ENCODE measurements at regions not wholly inside any gene's neighbourhood (a gene's known extent, or its start where the extent isn't known, plus 50 kb on each side); places are given as distances from the start of the nearest gene placed in this dataset.

DNA sequence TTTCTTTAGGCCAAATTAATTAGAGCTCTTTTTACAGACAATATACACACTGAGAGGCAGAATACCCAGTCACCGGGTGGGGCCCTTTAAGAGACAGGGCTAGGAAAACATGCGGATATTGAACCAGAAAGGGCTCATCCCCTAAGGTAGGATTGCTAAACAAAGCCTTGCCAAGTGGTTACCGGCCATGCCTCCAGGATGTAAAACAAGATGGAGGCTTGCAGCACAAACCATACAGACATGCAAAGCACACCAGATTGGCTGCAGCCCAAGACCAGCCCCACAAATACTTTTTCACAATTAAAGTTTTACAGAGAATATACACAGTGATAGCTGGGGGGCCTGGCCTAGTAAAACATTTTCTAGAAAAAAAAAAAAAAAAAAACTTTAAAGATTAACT, 210.0 kb downstream of the KLHL4 start:
- DNase-seq = no peak

DNA sequence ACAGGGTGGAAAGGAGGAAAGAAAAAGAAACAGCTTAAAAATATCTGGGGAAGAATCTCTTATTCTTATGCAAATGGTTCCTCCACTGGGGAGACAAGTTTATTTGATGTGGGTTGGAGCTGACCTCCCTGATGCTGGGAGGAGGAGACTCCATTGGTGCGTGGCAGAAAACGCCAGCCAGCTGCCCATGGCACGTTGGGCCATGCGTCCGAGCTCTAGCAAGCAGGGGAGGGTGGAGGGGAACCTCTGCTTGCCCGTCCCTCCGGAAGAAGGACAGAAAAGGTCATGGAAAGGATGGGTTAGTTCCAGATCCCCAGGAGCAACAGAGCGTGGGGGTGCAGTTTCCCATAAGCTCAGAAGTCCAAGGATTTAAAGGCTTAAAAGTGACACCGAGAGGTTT, 210.4 kb downstream of the KLHL4 start:
- DNase-seq = no peak

DNA sequence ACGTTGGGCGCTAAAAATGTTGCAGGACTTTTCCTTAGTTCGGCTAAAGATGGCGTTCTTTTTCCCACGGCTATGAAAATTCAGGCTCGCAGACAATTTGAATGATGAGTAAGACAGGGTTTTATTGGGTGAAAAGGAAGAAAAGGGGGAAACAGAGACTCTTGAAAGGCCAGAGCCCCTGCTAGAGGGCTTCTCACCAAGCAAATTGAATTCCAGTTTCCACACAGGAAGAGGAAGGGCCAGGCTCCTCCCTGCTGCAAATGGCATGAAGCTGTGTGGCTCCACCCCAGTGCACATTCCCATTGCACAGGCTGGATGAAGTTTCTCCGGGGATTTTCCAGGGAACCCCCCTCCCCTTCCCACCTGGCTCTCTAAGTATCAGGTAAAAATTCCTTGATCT, 210.9 kb downstream of the KLHL4 start:
- DNase-seq = no peak

DNA sequence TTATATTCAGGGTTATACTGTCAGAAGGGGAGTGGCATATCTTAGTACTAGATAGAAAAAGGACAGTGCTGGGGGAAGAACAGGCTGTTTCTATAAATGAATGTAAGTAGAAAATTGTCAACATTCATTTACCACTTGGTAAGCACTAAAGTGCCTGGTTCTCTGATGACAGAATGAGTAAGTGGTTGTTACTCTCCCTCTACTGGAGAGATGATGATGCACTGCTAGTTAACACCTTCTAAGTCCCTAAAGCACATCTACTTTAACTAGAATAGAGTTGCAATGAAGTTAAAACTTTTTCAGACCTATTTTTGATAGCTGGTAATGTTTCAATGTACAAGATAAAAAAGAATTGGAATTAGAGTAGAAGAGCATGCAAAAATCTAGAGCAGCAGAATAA, 214.5 kb downstream of the KLHL4 start:
- DNase-seq = no peak

DNA sequence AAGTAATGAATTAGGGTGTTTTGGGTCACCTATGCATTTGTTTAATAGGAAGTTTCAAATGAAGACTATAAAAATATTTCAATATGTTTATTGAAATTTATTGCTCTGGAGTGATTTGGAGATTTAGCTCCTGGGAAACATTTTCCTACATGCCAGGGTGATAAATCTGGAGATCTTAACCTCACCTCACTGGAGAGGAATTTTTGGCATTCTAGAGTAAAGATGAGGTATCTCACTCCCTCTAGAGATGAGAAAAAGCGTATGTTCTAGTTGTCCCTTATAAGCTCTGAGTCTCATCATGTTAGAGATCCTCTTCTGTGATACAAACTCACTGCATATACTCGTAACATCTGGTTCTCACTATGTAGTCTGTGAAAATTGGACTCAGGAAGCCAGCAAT, 219.0 kb downstream of the KLHL4 start:
- DNase-seq = no peak

DNA sequence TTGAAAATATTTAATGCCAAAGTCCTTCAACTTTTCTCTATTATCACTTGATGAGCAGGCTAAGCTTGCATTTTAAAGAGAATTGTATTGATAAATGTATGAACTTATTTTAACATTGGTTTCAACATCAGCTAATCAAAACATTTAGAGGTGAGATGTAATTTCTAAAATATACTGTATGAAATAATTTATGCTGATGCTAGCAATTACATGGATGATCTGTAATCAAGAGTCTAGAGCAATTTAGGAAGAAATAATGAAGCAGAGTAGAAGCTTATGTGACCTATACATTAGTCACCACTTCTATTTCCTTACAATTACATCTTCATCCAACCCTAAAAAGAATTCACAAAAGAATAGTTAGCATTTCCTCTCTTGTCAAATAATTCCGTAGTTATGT, 226.8 kb downstream of the KLHL4 start:
- DNase-seq = no peak

DNA sequence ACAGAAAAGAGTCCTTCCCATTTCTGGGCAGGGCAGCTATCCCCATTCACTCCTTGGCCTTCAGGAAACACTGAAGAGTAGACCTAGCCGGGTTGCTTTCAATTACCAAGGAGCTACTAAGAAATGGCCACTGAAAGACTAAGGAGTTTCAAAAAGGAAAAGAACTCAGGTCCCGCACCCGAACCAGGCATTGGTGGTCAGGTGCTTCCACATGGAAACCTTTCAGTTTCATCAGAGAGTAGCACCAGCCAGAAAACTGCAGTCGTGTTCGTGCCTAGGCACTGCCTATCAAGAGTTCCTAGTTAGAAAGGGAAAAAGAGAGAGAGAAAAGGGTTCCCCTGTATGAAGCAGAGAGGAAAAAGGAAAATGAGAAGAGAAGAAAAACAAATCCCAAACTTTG, 237.9 kb downstream of the KLHL4 start:
- no peak for DNase-seq

DNA sequence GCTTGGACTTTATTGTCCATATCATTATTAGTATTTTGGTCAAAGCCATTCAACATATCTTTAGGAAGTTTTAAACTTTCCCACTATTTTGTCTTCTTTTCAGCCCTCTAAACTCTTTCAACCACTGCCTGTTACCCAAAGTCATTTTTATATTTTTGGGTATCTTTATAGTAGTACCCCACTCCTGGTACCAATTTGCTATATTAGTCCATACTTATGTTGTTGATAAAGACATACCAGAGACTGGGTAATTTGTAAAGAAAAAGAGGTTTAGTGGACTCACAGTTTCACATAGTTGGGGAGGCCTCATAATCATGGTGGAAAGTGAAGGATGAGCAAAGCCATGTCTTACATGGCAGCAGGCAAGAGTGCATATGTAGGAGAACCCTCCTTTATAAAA, 271.4 kb downstream of the KLHL4 start:
- no peak for DNase-seq

DNA sequence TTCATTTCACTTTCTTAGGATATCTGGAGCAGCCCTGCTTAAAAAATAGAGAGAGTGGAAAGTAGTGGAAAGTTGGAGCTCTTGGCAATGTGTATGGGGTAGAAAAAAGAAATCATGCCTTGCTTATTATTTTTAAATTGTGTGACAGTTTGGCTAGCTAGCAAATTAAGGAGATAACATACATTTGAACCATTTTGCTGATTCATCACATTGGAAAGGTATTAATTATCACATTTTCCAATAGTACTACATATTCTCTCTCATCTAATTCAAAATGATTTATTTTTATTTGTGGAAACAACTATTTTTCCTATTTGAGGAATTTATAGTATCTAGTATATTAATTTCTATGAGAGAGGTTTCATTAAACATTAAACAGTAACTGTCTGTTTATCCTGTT, 280.4 kb downstream of the KLHL4 start:
- no peak for DNase-seq

DNA sequence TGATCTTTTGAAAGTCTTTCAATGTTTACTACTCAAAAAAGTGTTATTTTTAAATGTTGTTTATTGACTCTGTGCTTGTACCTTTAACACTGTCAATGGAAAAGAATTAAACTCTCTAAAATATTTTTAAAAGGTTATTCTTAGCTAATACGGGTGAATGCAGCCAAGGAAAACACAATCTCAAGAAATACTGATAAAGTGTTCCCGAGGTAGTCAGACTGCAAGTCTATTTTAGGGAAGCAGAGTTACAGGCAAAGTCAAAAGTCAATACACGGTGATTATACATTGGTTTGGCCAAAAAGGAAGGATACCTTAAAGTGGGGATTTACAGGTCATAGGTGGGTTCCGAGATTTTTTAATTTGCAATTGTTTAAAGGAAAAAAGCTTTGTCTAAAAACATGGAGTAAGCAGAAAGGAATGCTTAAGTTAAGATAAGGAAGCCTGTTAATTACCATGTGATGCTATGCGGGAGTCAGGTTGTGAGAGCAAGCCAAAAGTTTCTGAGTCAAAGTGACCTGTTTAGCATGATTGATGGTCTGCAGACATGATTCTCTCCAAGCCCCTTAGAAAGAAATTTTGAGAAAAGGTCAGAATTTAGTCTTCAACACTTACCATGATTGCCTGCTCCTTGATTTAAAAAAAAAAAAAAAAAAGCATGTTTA, 288.4 kb downstream of the KLHL4 start:
- DNase-seq = no peak

DNA sequence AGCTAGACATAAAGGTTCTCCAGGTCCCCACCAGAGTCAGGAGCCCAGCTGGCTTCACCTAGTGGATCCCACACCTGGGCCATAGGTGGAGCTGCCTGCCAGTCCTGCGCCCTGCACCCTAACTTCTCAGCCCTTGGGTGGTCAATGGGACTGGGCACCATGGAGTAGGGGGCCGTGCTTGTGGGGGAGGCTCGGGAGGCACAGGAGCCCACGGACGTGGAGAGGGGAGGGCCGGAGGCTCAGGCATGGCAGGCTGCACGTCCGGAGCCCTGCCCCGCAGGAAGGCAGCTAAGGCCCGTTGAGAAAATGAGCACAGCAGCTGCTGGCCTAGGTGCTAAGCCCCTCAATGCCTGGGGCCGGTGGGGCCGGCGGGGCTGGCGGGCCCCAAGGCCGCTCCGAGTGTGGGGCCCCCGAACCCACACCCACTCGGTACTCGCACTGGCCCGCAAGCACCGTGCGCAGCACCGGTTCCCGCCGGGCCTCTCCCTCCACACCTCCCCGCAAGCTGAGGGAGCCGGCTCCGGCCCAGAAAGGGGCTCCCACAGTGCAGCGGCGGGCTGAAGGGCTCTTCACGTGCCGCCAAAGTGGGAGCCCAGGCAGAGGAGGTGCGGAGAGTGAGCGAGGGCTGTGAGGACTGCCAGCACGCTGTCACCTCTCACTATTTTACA, 291.1 kb downstream of the KLHL4 start:
- peak; percentile 25 for DNase-seq

DNA sequence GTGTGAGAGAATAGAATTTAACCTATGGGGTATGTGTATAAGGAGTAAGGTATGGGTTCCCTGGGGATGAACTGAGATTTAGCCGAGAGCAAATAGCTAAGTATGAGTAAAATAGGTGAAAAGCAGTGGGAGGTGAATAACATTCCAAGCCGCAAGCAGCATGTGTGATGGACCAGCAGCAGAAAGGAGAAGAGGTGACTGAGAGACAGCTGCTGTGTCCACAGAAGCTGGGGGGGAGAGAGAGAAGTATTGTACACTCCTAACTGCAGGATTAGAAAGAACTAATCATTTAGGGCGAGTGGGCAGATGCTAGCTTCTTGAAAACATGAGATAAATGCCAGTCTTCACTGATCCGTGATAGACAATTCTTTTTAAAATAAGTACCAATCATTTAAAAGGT, 296.0 kb downstream of the KLHL4 start:
- DNase-seq = no peak

DNA sequence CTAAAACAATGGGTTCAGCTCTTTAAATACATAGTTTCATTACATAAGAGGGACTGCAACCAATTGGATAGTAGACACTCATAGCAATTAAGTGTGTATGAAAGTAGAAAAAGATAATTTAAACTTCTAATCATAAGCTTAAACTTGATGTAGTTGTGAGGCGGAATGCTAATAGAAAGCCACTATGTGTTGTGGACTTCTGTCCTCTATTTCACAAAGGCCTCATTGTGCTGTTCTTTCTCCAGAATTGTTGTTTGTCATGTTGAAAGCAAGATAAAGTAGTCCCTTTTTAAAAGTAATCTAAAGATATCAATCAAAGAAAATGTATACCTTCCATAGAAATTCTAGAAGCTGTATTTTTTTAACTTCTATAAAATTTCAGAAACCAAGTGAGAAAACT, 329.4 kb downstream of the KLHL4 start:
- no peak for DNase-seq

DNA sequence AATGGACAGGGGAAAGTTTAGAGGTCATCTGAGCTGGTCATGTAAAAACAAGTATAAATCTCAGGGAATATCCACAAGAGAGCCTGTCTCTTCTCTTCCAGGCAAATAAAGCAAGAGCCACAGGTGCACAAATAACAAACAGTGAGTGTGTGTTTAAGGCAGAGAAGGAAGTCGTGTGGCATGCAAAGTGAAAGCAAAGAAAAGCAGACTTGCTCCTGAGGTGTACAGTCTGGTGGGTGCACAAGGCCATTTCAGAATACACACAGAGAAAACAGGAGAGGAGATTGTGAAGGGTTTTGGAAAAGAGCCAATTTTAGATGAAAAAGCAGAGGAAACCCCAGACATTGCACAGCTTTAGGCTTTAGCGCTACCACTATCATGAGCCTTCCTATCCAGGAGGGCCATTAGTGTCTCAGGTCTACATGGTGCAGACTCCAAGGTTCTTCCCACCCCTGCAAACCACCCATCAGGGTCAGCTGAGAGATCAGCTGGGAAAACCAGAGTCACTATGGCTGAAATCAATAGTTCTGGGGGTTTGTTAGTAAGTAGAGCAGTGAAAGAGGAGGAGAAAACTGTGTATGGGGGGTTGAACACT, 355.8 kb downstream of the KLHL4 start:
- no peak for DNase-seq

DNA sequence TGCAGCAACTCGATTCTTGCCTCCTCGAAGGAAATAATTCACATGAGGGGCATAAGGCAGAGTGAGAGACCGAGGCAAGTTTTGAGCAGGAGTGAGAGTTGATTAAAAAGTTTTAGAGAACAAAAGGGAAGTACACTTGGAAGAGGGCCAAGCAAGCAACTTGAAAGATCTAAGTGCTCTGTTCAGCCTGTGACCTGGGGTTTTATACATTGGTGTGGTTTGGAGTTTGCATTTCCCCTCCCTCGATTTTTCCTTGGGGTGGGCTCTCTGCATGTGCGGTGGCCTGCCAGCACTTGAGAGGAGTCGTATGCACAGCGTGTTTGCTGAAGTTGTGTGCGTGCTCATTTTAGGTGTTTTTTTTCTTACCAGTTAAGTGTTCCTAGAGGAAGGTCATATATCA, 356.4 kb downstream of the KLHL4 start:
- DNase-seq = no peak

DNA sequence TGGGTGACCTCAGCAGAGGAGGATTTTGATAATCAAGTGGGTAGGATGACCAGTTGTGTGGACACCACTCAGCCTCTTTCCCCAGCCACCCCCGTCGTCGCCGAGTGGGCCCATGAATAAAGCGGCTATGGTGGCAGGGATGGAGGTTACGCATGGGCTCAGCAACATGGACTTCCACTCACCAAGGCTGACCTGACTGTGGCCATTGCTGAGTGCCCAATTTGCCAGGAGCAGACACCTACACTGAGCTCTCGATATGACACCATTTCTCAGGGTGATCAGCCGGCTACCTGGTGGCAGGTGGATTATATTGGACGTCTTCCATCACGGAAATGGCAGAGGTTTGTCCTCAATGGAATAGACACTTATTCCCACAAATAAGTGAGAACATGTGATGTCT, 361.3 kb downstream of the KLHL4 start:
- DNase-seq = no peak

DNA sequence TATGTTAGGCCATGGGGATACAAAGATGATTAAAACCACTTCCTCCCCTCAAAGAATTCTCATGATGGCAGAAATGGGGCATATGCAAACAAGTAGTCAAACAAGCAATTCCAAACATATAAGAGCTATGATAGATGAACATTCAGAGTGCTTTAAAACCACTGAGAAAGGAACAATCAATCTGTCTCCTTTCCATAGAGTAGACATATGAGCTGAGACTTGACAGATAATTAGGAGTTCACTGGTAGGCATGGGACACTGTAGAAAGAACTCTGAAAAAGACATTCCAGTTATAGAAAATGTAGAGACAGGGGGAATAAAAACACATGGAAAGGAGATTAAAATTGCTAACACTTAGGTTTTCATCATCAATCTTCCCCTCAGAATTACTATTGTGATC, 372.8 kb downstream of the KLHL4 start:
- DNase-seq = no peak

DNA sequence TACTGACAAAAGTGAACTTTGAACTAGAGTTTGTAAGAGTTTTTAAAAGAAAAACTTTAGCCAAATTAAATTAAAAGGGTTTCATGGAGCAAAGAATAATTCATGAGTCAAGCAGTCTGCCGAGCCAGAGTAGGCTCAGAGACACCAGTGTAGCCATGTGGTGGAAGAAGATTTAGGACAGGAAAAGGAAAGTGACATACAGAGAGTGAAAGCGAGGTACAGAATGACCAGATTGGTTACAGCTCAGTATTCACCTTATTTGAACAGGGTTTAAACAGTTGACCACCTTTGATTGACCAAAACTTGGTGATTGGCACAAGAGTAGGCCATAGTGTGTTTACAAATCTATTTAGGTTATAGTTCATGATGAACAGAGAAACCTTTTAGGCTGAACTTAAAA, 377.8 kb downstream of the KLHL4 start:
- DNase-seq = no peak

DNA sequence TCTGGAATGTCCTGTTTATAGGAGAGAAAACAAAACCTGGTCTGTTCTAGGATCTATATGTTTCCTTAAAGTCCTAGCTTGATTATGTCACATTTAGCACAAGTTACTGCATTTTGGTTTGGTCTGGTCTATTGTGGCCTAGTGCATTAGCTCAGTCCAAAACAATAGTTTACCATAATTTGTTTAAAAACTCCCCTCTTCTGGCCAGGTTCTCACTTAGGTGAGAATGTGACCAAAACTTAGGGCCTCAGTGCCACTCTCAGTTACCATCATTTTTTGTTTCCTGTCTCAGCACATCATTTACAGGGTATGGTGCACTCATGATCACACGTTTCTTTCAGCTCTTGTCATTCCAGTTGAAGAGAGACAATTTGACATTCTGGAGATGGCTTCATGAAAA, 378.5 kb downstream of the KLHL4 start:
- no peak for DNase-seq

DNA sequence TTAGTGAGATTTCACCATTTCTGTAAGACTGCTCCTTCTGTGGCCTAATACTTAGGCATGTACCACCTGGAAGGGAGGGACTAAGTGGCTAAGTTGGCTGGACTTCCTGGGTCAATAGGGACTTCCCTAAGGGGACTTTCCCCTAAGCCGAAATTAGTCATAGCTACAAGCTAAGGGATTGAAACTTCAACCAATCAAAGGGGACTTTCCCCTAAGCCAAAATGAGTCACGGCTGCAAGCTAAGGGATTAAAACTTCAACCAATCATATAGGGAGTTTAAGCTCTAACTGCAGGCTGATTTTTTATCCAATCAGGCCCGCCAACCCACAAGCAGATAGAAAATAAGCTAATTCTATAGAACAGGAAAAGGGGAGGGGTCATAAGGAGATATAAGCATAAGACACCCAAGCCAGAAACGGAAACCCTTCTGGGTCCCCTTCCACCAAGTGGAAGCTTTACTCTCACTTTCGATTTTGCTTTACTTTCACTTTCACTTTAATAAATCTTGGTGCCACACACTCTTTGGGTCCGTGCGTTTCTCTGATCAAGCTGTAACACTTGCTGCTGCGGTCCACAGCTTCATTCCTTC, 382.8 kb downstream of the KLHL4 start:
- DNase-seq = no peak

DNA sequence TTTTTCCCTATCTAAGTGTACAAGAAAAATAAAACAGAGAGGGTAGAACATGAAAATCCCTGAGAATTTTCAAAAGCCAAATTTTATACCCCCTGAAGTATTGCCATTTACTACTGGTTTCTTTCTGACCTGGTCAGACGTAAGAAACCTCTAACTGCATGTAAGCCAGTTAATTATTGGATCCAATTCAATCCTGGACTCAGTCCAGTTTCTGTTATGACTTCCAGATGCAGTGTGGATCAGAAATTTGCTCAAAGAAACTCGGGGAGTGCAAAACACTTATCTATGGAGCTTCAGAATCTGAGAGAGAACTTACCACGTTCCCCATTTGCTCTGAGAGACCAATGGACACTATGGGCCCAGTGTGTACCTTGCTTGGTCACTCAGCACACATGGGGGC, 383.5 kb downstream of the KLHL4 start:
- DNase-seq = no peak

DNA sequence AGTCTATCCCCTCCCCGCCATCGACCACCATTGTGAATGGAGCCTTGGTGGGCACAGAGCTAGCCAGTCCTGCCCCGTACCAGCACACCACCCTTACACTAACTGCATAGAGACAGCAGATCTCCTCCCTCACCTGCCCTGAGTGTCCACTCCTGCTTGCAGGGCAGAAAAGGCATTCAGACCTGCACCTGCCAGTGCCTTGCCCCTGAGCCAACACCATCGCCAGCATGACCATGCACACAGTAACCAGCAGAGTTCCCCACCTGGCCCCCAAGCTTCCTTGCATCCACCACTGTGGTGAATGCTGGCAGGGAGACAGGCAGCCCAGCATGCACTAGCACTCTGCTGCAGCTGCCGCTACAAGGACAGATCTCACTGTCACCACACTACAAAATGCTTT, 397.1 kb downstream of the KLHL4 start:
- DNase-seq = no peak

DNA sequence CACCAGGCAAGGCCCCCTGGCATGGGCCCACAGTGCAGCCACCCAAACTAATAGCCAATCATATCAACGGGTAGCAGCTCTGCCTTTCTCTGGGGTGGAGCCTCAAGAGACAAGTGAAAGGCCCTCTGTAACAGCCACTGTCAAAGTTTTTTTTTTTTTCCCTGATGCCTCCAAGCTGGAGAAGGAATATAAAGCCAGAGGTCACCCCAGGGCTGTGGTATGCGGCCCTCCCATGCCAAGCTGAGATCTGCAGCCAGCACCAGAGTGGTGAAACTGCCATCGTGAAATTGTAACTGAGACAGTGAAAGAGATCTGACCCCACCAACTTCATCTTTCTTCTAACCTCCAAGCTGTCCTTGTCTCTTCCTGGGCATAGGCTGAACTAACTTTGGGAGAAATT, 407.0 kb downstream of the KLHL4 start:
- DNase-seq = no peak

DNA sequence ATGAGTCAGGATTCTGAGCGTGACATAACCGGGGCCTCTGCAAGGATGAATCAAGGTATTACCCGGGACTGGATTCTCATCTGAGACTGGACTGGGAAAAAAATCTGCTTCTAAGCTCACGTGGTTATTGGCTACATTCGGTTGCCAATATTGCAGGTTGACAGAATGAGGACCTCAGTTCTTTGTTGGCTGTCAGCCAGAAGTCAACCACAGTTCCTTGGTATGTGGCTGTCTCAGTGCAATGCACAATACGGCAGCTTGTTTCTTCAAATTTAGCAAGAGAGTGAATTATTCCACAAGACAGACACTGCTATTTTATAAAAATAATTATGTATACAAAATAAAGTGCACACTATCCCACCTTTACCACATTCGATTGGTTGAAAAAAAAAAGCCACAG, 424.2 kb downstream of the KLHL4 start:
- DNase-seq = no peak

DNA sequence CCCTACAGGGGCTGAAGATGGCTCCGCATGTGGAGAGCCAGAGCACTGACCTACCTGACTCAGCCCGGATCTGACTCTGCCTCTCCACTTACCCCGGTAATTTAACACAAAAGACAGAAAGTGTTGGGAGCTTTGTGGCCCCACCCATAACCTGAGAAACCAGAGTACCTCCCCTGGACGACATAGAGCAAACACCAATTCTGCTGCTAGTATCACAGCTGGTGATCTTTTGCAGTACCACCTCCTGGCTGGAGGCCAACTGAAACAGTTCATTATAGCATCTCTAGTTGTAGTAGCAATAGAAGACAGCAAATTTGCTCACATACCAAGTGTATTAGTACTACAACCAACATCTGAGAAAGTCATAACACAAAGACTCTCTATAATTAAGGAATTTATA, 443.9 kb downstream of the KLHL4 start:
- no peak for DNase-seq

Measured in activated CD4-positive, CD25-positive, alpha-beta regulatory T cell treated with anti-CD3 and anti-CD28 coated beads, Interleukin-2, amount 50 U/mL, for 72 hours (primary cell).